ENCODE measurements at regions not wholly inside any gene's neighbourhood (a gene's known extent, or its start where the extent isn't known, plus 50 kb on each side); places are given as distances from the start of the nearest gene placed in this dataset.

DNA sequence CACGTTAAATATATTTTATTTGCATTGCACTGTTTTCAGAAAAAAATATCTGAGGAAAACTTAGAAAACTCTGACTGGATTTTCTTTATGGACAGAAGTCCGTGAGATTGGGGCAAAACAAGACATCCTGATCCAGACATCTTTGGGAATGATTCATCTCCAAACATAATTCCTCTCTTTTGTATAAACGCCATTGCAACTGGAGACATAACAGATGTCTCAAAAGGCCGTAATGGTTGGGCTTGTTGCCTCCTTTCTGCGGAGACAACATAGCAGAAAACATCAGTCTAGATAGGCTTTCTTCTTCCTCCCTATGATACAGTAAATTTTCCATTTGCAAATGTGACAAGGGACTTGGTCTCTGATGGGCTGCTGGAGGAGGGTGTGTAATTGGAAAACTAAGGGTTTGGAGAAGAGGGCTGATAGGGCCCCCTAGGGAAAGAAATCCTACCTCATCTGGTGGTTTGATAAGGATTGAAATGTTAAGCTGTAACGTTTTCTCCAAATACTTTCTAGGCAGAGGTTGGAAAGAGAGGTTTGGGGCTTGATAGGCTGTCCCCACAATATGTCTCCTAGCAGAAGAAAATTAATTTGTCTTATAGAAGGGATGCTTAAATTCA is 631.5 kb upstream of the ST8SIA4 start:
- TF ChIP-seq, protein P1, sequence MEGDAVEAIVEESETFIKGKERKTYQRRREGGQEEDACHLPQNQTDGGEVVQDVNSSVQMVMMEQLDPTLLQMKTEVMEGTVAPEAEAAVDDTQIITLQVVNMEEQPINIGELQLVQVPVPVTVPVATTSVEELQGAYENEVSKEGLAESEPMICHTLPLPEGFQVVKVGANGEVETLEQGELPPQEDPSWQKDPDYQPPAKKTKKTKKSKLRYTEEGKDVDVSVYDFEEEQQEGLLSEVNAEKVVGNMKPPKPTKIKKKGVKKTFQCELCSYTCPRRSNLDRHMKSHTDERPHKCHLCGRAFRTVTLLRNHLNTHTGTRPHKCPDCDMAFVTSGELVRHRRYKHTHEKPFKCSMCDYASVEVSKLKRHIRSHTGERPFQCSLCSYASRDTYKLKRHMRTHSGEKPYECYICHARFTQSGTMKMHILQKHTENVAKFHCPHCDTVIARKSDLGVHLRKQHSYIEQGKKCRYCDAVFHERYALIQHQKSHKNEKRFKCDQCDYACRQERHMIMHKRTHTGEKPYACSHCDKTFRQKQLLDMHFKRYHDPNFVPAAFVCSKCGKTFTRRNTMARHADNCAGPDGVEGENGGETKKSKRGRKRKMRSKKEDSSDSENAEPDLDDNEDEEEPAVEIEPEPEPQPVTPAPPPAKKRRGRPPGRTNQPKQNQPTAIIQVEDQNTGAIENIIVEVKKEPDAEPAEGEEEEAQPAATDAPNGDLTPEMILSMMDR (IDR thresholded peaks at IDR 0.05; ENCODE audit: low read depth, low read length, poor library complexity, severe bottlenecking), result no peak
- no peak for TF ChIP-seq EZH2phosphoT487 (IDR thresholded peaks at IDR 0.05; ENCODE audit: borderline replicate concordance, low read length)

Data from DOHH2 (cell line).